ENCODE measurements at regions not wholly inside any gene's neighbourhood (a gene's known extent, or its start where the extent isn't known, plus 50 kb on each side); places are given as distances from the start of the nearest gene placed in this dataset.

GRCh38 chr2:238582159-238582558 lies 155.4 kb downstream of the ASB1 start:
- no peak for DNase-seq (ENCODE audit: low spot score)

- no peak for DNase-seq (ENCODE audit: low spot score)
Measured at GRCh38 chr2:238584617-238585016, 157.9 kb downstream of the ASB1 start.

- DNase-seq (ENCODE audit: low spot score) = no peak
Measured at GRCh38 chr2:238585836-238586821, 159.4 kb downstream of the ASB1 start.

- DNase-seq (ENCODE audit: low spot score) = peak; percentile 49
Measured at GRCh38 chr2:238586931-238587775, 160.4 kb downstream of the ASB1 start.

GRCh38 chr2:238587776-238588660 lies 161.3 kb downstream of the ASB1 start:
- no peak for DNase-seq (ENCODE audit: low spot score)

- no peak for DNase-seq (ENCODE audit: low spot score)
Measured at GRCh38 chr2:238589591-238590460, 163.1 kb downstream of the ASB1 start.

- DNase-seq (ENCODE audit: low spot score) = no peak
Measured at GRCh38 chr2:238591732-238592131, 165.0 kb downstream of the ASB1 start.

- no peak for DNase-seq (ENCODE audit: low spot score)
Measured at GRCh38 chr2:238593236-238593635, 166.5 kb downstream of the ASB1 start.

- no peak for DNase-seq (ENCODE audit: low spot score)
Measured at GRCh38 chr2:238593678-238594077, 167.0 kb downstream of the ASB1 start.

GRCh38 chr2:238594796-238595749 lies 168.3 kb downstream of the ASB1 start:
- DNase-seq (ENCODE audit: low spot score) = no peak

GRCh38 chr2:238595750-238596570 lies 169.2 kb downstream of the ASB1 start:
- no peak for DNase-seq (ENCODE audit: low spot score)

GRCh38 chr2:238596571-238597551 lies 170.1 kb downstream of the ASB1 start:
- no peak for DNase-seq (ENCODE audit: low spot score)

- no peak for DNase-seq (ENCODE audit: low spot score)
Measured at GRCh38 chr2:238597638-238598528, 171.2 kb downstream of the ASB1 start.

- DNase-seq (ENCODE audit: low spot score) = no peak
Measured at GRCh38 chr2:238598802-238599530, 172.2 kb downstream of the ASB1 start.
